GM23338 (cell line): ENCODE measurements at regions not wholly inside any gene's neighbourhood (a gene's known extent, or its start where the extent isn't known, plus 50 kb on each side); places are given as distances from the start of the nearest gene placed in this dataset.

Source experiments
- ATAC-seq: fragments of 200-7000 bp; cut with Tn5 transposase; 3 replicates; pipeline ENCODE4 v1.9.1; 2020
- DNase-seq: peaks from one replicate; pipeline ENCODE4 v3.0.0-alpha.2; 2015; ENCODE audit warnings: low spot score
- H2AFZ ChIP-seq: fragments of 200-600 bp; sonication (generic); 2 replicates; pipeline ENCODE4 v1.8.0; 2016; ENCODE audit warnings: antibody characterized with exemption, mild to moderate bottlenecking, moderate library complexity
- H3F3A ChIP-seq: fragments of 200-600 bp; sonication (generic); replicated peaks from 2 replicates; pipeline ENCODE4 v1.8.0; 2017; ENCODE audit warnings: antibody characterized with exemption, mixed run types, low read depth
- H3K27ac ChIP-seq: fragments of 200-600 bp; sonication (generic); 2 replicates; pipeline ENCODE4 v1.6.1; 2016; ENCODE audit warnings: low read depth
- H3K27me3 ChIP-seq: fragments of 200-600 bp; sonication (generic); 2 replicates; pipeline ENCODE4 v1.8.0; 2016; ENCODE audit warnings: mild to moderate bottlenecking, mixed run types, moderate library complexity; ENCODE audit not compliant: insufficient read depth
- H3K36me3 ChIP-seq: fragments of 200-600 bp; sonication (generic); 2 replicates; pipeline ENCODE4 v1.8.0; 2016; ENCODE audit warnings: mild to moderate bottlenecking; ENCODE audit not compliant: insufficient read depth
- H3K4me1 ChIP-seq: fragments of 200-600 bp; sonication (generic); 2 replicates; pipeline ENCODE4 v1.8.0; 2016; ENCODE audit warnings: mild to moderate bottlenecking, moderate library complexity; ENCODE audit not compliant: insufficient read depth
- H3K4me2 ChIP-seq: fragments of 200-600 bp; sonication (generic); 2 replicates; pipeline ENCODE4 v1.7.1; 2017; ENCODE audit warnings: mixed run types
- H3K4me3 ChIP-seq: fragments of 200-600 bp; sonication (generic); 2 replicates; pipeline ENCODE4 v1.6.1; 2016; ENCODE audit warnings: mixed run types
- H3K79me2 ChIP-seq: fragments of 200-600 bp; sonication (generic); replicated peaks from 2 replicates; pipeline ENCODE4 v1.8.0; 2017; ENCODE audit warnings: mild to moderate bottlenecking; ENCODE audit not compliant: insufficient read depth
- H3K9me2 ChIP-seq: fragments of 200-600 bp; sonication (generic); 2 replicates; pipeline ENCODE4 v1.8.0; 2017; ENCODE audit not compliant: insufficient read depth
- H4K20me1 ChIP-seq: fragments of 200-600 bp; sonication (generic); replicated peaks from 2 replicates; pipeline ENCODE4 v1.8.0; 2017; ENCODE audit warnings: mild to moderate bottlenecking; ENCODE audit not compliant: insufficient read depth
- H3K27ac Mint-ChIP-seq: 2 replicates; pipeline ENCODE4 v1.8.0; 2020; ENCODE audit warnings: inconsistent platforms, mild to moderate bottlenecking, moderate library complexity, mixed read lengths
- H3K27me3 Mint-ChIP-seq: 3 replicates; pipeline ENCODE4 v1.8.0; 2022; ENCODE audit warnings: low read depth, mild to moderate bottlenecking, moderate library complexity, mixed read lengths, inconsistent platforms; ENCODE audit not compliant: insufficient read depth, poor library complexity
- H3K36me3 Mint-ChIP-seq: 3 replicates; pipeline ENCODE4 v1.8.0; 2021; ENCODE audit warnings: low read depth, mild to moderate bottlenecking, inconsistent platforms, moderate library complexity, mixed read lengths
- H3K4me1 Mint-ChIP-seq: 3 replicates; pipeline ENCODE4 v1.8.0; 2020; ENCODE audit warnings: mild to moderate bottlenecking, inconsistent platforms, mixed read lengths
- H3K4me3 Mint-ChIP-seq: 3 replicates; pipeline ENCODE4 v1.8.0; 2021; ENCODE audit warnings: moderate library complexity, mild to moderate bottlenecking, inconsistent platforms, mixed read lengths
- H3K9me3 Mint-ChIP-seq: 3 replicates; pipeline ENCODE4 v1.8.0; 2020; ENCODE audit warnings: moderate library complexity, mild to moderate bottlenecking, inconsistent platforms, mixed read lengths
- ETS1 ChIP-seq: IDR thresholded peaks from 2 replicates; pipeline ENCODE4 v1.6.1; 2016; ENCODE audit warnings: antibody characterized with exemption
- EZH2 ChIP-seq: fragments of 200-600 bp; sonication (generic); IDR thresholded peaks from one replicate; pipeline ENCODE4 v1.8.0; 2017; ENCODE audit warnings: antibody characterized with exemption, mild to moderate bottlenecking, low read depth; ENCODE audit not compliant: unreplicated experiment
- POLR2AphosphoS5 ChIP-seq: IDR thresholded peaks from 2 replicates; pipeline ENCODE4 v1.6.1; 2016; ENCODE audit warnings: antibody characterized with exemption, low read depth
- STAT1 ChIP-seq: IDR thresholded peaks from one replicate; pipeline ENCODE4 v1.6.1; 2016; ENCODE audit warnings: antibody characterized with exemption; ENCODE audit not compliant: unreplicated experiment
- ZNF114 ChIP-seq: fragments of 250-450 bp; sonication (Bioruptor Pico); IDR thresholded peaks from 2 replicates; pipeline ENCODE4 v1.5.0; 2020; ENCODE audit warnings: mild to moderate bottlenecking, moderate library complexity
- ZNF462 ChIP-seq: fragments of 250-450 bp; sonication (Bioruptor Pico); IDR thresholded peaks from 2 replicates; pipeline ENCODE4 v1.5.0; 2020; ENCODE audit warnings: mild to moderate bottlenecking, moderate library complexity

- TF ChIP-seq ZNF114 (no peak), STAT1 (no peak), EZH2 (no peak), ZNF462 (CRISPR knock-in tag) (no peak)
- no peaks in the 10 kb centered on the region for H3K27me3 ChIP-seq
- H3K36me3 ChIP-seq, result no peaks in the 10 kb centered on the region
- no peak overlapping the region for H2AFZ ChIP-seq
- no peaks in the 10 kb centered on the region for H3F3A ChIP-seq
- H3K27ac ChIP-seq, result no peak overlapping the region
- no peaks in the 10 kb centered on the region for H3K79me2 ChIP-seq
- no peaks in the 10 kb centered on the region for H3K4me1 ChIP-seq
- no peaks in the 10 kb centered on the region for H3K4me1 Mint-ChIP-seq
- no peaks in the 10 kb centered on the region for H3K27me3 Mint-ChIP-seq
- no peaks in the 10 kb centered on the region for H4K20me1 ChIP-seq
- no peak overlapping the region for H3K27ac Mint-ChIP-seq
- H3K9me3 Mint-ChIP-seq, result no peaks in the 10 kb centered on the region
- H3K4me3 Mint-ChIP-seq, result no peak overlapping the region
- H3K4me3 ChIP-seq, result no peak overlapping the region
- DNase-seq, result no peak
- H3K4me2 ChIP-seq, result no peak overlapping the region
- H3K36me3 Mint-ChIP-seq, result no peaks in the 10 kb centered on the region
- no peaks in the 10 kb centered on the region for H3K9me2 ChIP-seq
- ATAC-seq, result no peak
Measured at GRCh38 chr1:191002768-191003167, 525.1 kb upstream of the BRINP3 start.

GRCh38 chr1:191016765-191017164 lies 539.1 kb upstream of the BRINP3 start:
- Mint-ChIP-seq H3K27ac (peak overlapping the region; percentile 37; the same call in 1 of the 2 replicates), H3K9me3 (no peaks in the 10 kb centered on the region), H3K27me3 (no peaks in the 10 kb centered on the region), H3K36me3 (no peaks in the 10 kb centered on the region), H3K4me1 (peaks cover 3% of the 10 kb centered on the region; the same call in 2 of the 3 replicates), H3K4me3 (no peak overlapping the region)
- no peaks in the 10 kb centered on the region for H3F3A ChIP-seq
- no peak overlapping the region for H3K4me2 ChIP-seq
- no peaks in the 10 kb centered on the region for H3K36me3 ChIP-seq
- H3K4me3 ChIP-seq, result no peak overlapping the region
- no peaks in the 10 kb centered on the region for H3K79me2 ChIP-seq
- H3K9me2 ChIP-seq, result no peaks in the 10 kb centered on the region
- H4K20me1 ChIP-seq, result no peaks in the 10 kb centered on the region
- H3K27me3 ChIP-seq, result no peaks in the 10 kb centered on the region
- no peak overlapping the region for H3K27ac ChIP-seq
- DNase-seq (no peak), ATAC-seq (no peak)
- no peaks in the 10 kb centered on the region for H3K4me1 ChIP-seq
- H2AFZ ChIP-seq, result no peak overlapping the region
- TF ChIP-seq ETS1 (no peak), ZNF462 (CRISPR knock-in tag) (no peak), POLR2AphosphoS5 (no peak)
